ENCODE measurements at regions not wholly inside any gene's neighbourhood (a gene's known extent, or its start where the extent isn't known, plus 50 kb on each side); places are given as distances from the start of the nearest gene placed in this dataset.

GRCh38 chr15:69891606-69892005, 206.1 kb downstream of the TLE3 start:
- TF ChIP-seq CTCF (optimal IDR thresholded peaks at IDR 0.05 in 1 of 3, IDR thresholded peaks at IDR 0.05 in 1 of 3, conservative IDR thresholded peaks at IDR 0.05 in 1 of 3; ENCODE audit: extremely low read depth in 1 of 3, insufficient read depth in 2 of 3, low read length in 3 of 3) (no peak), EZH2 (IDR thresholded peaks at IDR 0.05; ENCODE audit: low read length) (no peak)

All from keratinocyte (primary cell).